ENCODE measurements at regions not wholly inside any gene's neighbourhood (a gene's known extent, or its start where the extent isn't known, plus 50 kb on each side); places are given as distances from the start of the nearest gene placed in this dataset.

GRCh38 chr17:427327-427726 is 74.7 kb upstream of the RPH3AL start:
- intact Hi-C loops (cut with DNase I; ENCODE audit: low total_unique reads) = no loop called here
- TF ChIP-seq CTCF (IDR thresholded peaks at IDR 0.05) = no peak
- Histone ChIP-seq H3K36me3 (no peaks in the 10 kb centered on the region), H3K27ac (no peak overlapping the region), H3K27me3 (peaks cover 0 to 3% of the 10 kb centered on the region in 2 donors), H3K4me3 (no peak overlapping the region), H3K4me1 (no peaks in the 10 kb centered on the region), H3K9me3 (peaks cover 0 to 15% (median 9%) of the 10 kb centered on the region in 3 donors)
- no peak for DNase-seq

- H3K27me3 ChIP-seq = peaks cover 0 to 11% of the 10 kb centered on the region in 2 donors
- DNase-seq = no peak
- H3K4me3 ChIP-seq = no peak overlapping the region
- no peaks in the 10 kb centered on the region for H3K36me3 ChIP-seq
- no peaks in the 10 kb centered on the region for H3K9me3 ChIP-seq
- intact Hi-C loops (cut with DNase I; ENCODE audit: low total_unique reads) = no loop called here
- no peak for TF ChIP-seq CTCF (IDR thresholded peaks at IDR 0.05)
- no peaks in the 10 kb centered on the region for H3K4me1 ChIP-seq
- no peak overlapping the region for H3K27ac ChIP-seq
Measured at GRCh38 chr17:422196-422930, 69.8 kb upstream of the RPH3AL start.

GRCh38 chr17:420479-421175 is 68.0 kb upstream of the RPH3AL start:
- Histone ChIP-seq H3K27me3 (peaks cover 0 to 11% of the 10 kb centered on the region in 2 donors), H3K4me1 (no peaks in the 10 kb centered on the region), H3K9me3 (no peaks in the 10 kb centered on the region), H3K36me3 (no peaks in the 10 kb centered on the region), H3K4me3 (no peak overlapping the region), H3K27ac (no peak overlapping the region)
- no peak for TF ChIP-seq CTCF (IDR thresholded peaks at IDR 0.05)
- intact Hi-C loops (cut with DNase I; ENCODE audit: low total_unique reads) = no loop called here
- no peak for DNase-seq

GRCh38 chr17:419073-419735 is 66.6 kb upstream of the RPH3AL start:
- Histone ChIP-seq H3K36me3 (peaks cover 0 to 9% (median 0%) of the 10 kb centered on the region in 3 donors), H3K9me3 (no peaks in the 10 kb centered on the region), H3K27me3 (peaks cover 0 to 11% of the 10 kb centered on the region in 2 donors), H3K4me1 (no peaks in the 10 kb centered on the region), H3K4me3 (no peak overlapping the region), H3K27ac (no peak overlapping the region)
- no peak for DNase-seq
- no peak for TF ChIP-seq CTCF (IDR thresholded peaks at IDR 0.05)
- intact Hi-C loops (cut with DNase I; ENCODE audit: low total_unique reads) = no loop called here

- Histone ChIP-seq H3K36me3 (peaks cover 0 to 17% (median 0%) of the 10 kb centered on the region in 3 donors), H3K4me1 (no peaks in the 10 kb centered on the region), H3K27me3 (peaks cover 0 to 11% of the 10 kb centered on the region in 2 donors), H3K27ac (no peak overlapping the region), H3K4me3 (no peak overlapping the region), H3K9me3 (no peaks in the 10 kb centered on the region)
- no peak for DNase-seq
- no peak for TF ChIP-seq CTCF (IDR thresholded peaks at IDR 0.05)
- intact Hi-C loops (cut with DNase I; ENCODE audit: low total_unique reads) = no loop called here
Measured at GRCh38 chr17:418421-418751, 65.8 kb upstream of the RPH3AL start.
